Neuronal stem cell (in vitro differentiated cells): ENCODE measurements at regions not wholly inside any gene's neighbourhood (a gene's known extent, or its start where the extent isn't known, plus 50 kb on each side); places are given as distances from the start of the nearest gene placed in this dataset.

Source experiments
- DNase-seq: peaks from one replicate; pipeline ENCODE4 v3.0.0-alpha.2; 2013; ENCODE audit warnings: low spot score
- H2AFZ ChIP-seq: one replicate; pipeline ENCODE4 v1.6.1; 2013; ENCODE audit warnings: mild to moderate bottlenecking, low read length, inconsistent platforms
- H2AK5ac ChIP-seq: 2 replicates; pipeline ENCODE4 v1.6.1; 2013; ENCODE audit warnings: low read depth, mild to moderate bottlenecking, inconsistent platforms, low read length, moderate library complexity, mixed read lengths
- H2BK120ac ChIP-seq: 2 replicates; pipeline ENCODE4 v1.6.1; 2013; ENCODE audit warnings: low read depth, mild to moderate bottlenecking, inconsistent platforms, low read length, moderate library complexity, mixed read lengths
- H2BK12ac ChIP-seq: one replicate; pipeline ENCODE4 v1.6.1; 2013; ENCODE audit warnings: low read length, inconsistent platforms
- H2BK15ac ChIP-seq: 2 replicates; pipeline ENCODE4 v1.6.1; 2013; ENCODE audit warnings: mild to moderate bottlenecking, low read length, inconsistent platforms, mixed read lengths
- H2BK5ac ChIP-seq: one replicate; pipeline ENCODE4 v1.6.1; 2013; ENCODE audit warnings: inconsistent platforms, mild to moderate bottlenecking, low read length, moderate library complexity
- H3K14ac ChIP-seq: one replicate; pipeline ENCODE4 v1.6.1; 2013; ENCODE audit warnings: low read length, inconsistent platforms
- H3K18ac ChIP-seq: 2 replicates; pipeline ENCODE4 v1.6.1; 2013; ENCODE audit warnings: low read length, inconsistent platforms
- H3K23ac ChIP-seq: 2 replicates; pipeline ENCODE4 v1.6.1; 2013; ENCODE audit warnings: low read depth, mild to moderate bottlenecking, mixed read lengths, low read length, inconsistent platforms; ENCODE audit not compliant: poor library complexity
- H3K27ac ChIP-seq: replicated peaks from 3 replicates; pipeline ENCODE4 v1.5.1; 2013; ENCODE audit warnings: low read length, inconsistent platforms
- H3K27me3 ChIP-seq, 3 experiments: 2 replicates each; pipeline ENCODE4 v1.6.1; 2013; ENCODE audit warnings: low read length in 3 of 3, mild to moderate bottlenecking in 2 of 3, inconsistent platforms in 1 of 3, low read depth in 1 of 3, mixed read lengths in 1 of 3, moderate library complexity in 1 of 3; ENCODE audit not compliant: control insufficient read depth in 3 of 3, insufficient read depth in 3 of 3
- H3K36me3 ChIP-seq, 2 donors: replicated peaks in 1 of 2; 2 replicates each; pipeline ENCODE4 v1.6.1; 2013; ENCODE audit warnings: low read length in 2 of 2; ENCODE audit not compliant: control insufficient read depth in 2 of 2, insufficient read depth in 2 of 2
- H3K4ac ChIP-seq: 2 replicates; pipeline ENCODE4 v1.6.1; 2013; ENCODE audit warnings: inconsistent platforms, mild to moderate bottlenecking, low read length, moderate library complexity
- H3K4me1 ChIP-seq, 2 donors: 1 replicate in 1 of 2; 2 replicates in 1 of 2; pipeline ENCODE4 v1.6.1; 2013; ENCODE audit warnings: low read length in 2 of 2, low read depth in 1 of 2; ENCODE audit not compliant: control insufficient read depth in 2 of 2, insufficient read depth in 1 of 2
- H3K4me2 ChIP-seq: one replicate; pipeline ENCODE4 v1.6.1; 2013; ENCODE audit warnings: mild to moderate bottlenecking, low read length, inconsistent platforms; ENCODE audit not compliant: insufficient read depth, poor library complexity, severe bottlenecking
- H3K4me3 ChIP-seq, 2 donors: 2 replicates each; pipeline ENCODE4 v1.5.1; 2013; ENCODE audit warnings: low read length in 2 of 2, mild to moderate bottlenecking in 2 of 2, inconsistent platforms in 1 of 2, moderate library complexity in 1 of 2
- H3K79me1 ChIP-seq: one replicate; pipeline ENCODE4 v1.6.1; 2013; ENCODE audit warnings: low read depth, mild to moderate bottlenecking, inconsistent platforms, low read length, moderate library complexity
- H3K9ac ChIP-seq: one replicate; pipeline ENCODE4 v1.6.1; 2013; ENCODE audit warnings: mild to moderate bottlenecking, low read depth, low read length, inconsistent platforms; ENCODE audit not compliant: poor library complexity
- H3K9me3 ChIP-seq, 2 donors: replicated peaks in 1 of 2; 2 replicates each; pipeline versions ENCODE3 to v1.6.1; 2013; ENCODE audit warnings: low read length in 2 of 2, mild to moderate bottlenecking in 2 of 2, inconsistent platforms in 1 of 2, low read depth in 1 of 2, mixed read lengths in 1 of 2, moderate library complexity in 1 of 2; ENCODE audit not compliant: control insufficient read depth in 2 of 2, insufficient read depth in 1 of 2
- H4K8ac ChIP-seq: one replicate; pipeline ENCODE4 v1.6.1; 2013; ENCODE audit warnings: low read depth, mild to moderate bottlenecking, inconsistent platforms, low read length, moderate library complexity
- H4K91ac ChIP-seq: one replicate; pipeline ENCODE4 v1.6.1; 2013; ENCODE audit warnings: low read length, low read depth, mild to moderate bottlenecking, inconsistent platforms; ENCODE audit not compliant: poor library complexity
- WGBS, 2 donors: extraction: QIAGEN DNeasy Blood & Tissue Kit; methylation state at CpG; one replicate each; pipeline ENCODE4 v1.1.7; 2013; ENCODE audit warnings: missing lambda C conversion rate in 2 of 2, mixed read lengths in 1 of 2; ENCODE audit not compliant: insufficient read length in 2 of 2, insufficient replicate concordance in 1 of 2; ENCODE audit errors: extremely low coverage in 2 of 2; 5-methylcytosine and 5-hydroxymethylcytosine counted together

GRCh38 chr3:127099982-127100381 lies 92.9 kb upstream of the PRR23E start:
- Histone ChIP-seq H2BK5ac (no peak overlapping the region), H3K23ac (no peak overlapping the region), H3K4me3 (no peak overlapping the region), H3K9ac (no peak overlapping the region), H3K4ac (no peak overlapping the region), H3K4me2 (no peak overlapping the region), H3K36me3 (no peaks in the 10 kb centered on the region), H3K79me1 (no peaks in the 10 kb centered on the region), H2AFZ (no peak overlapping the region), H4K8ac (no peak overlapping the region), H3K4me1 (peaks cover 0 to 3% of the 10 kb centered on the region in 2 donors), H4K91ac (no peak overlapping the region), H3K27me3 (peaks cover 0 to 4% (median 0%) of the 10 kb centered on the region in 3 experiments), H2BK12ac (no peak overlapping the region), H3K27ac (no peak overlapping the region), H3K18ac (no peak overlapping the region), H3K9me3 (peaks cover 0 to 6% of the 10 kb centered on the region in 2 donors), H3K14ac (no peak overlapping the region), H2BK15ac (no peak overlapping the region), H2AK5ac (no peak overlapping the region), H2BK120ac (no peak overlapping the region)
- no peak for DNase-seq
- no CpG with 5 or more reads among the region's 3 CpGs for whole genome bisulfite sequencing, 2 donors

GRCh38 chr3:127100459-127101410 lies 92.2 kb upstream of the PRR23E start:
- DNase-seq, result no peak
- Histone ChIP-seq H2BK5ac (no peak overlapping the region), H3K18ac (peak overlapping the region; percentile 45), H2BK15ac (peak overlapping the region; percentile 4), H3K9me3 (peaks cover 0 to 5% of the 10 kb centered on the region in 2 donors), H2BK12ac (no peak overlapping the region), H3K23ac (peak overlapping the region; percentile 50), H3K4me1 (peaks cover 0 to 3% of the 10 kb centered on the region in 2 donors), H3K36me3 (no peaks in the 10 kb centered on the region), H3K4me3 (no peak overlapping the region), H4K8ac (no peak overlapping the region), H3K4me2 (no peak overlapping the region), H2AFZ (no peak overlapping the region), H2BK120ac (no peak overlapping the region), H3K79me1 (no peaks in the 10 kb centered on the region), H4K91ac (no peak overlapping the region), H3K9ac (no peak overlapping the region), H2AK5ac (peak overlapping the region; percentile 91), H3K4ac (peak overlapping the region; percentile 31), H3K27ac (no peak overlapping the region), H3K27me3 (peaks cover 0 to 4% (median 0%) of the 10 kb centered on the region in 3 experiments), H3K14ac (no peak overlapping the region)
- WGBS, 2 donors, result no CpG with 5 or more reads among the region's 18 CpGs

GRCh38 chr3:127101411-127102187 lies 91.3 kb upstream of the PRR23E start:
- Histone ChIP-seq H4K8ac (no peak overlapping the region), H4K91ac (no peak overlapping the region), H3K23ac (no peak overlapping the region), H3K9ac (no peak overlapping the region), H2BK12ac (no peak overlapping the region), H3K9me3 (no peaks in the 10 kb centered on the region), H3K79me1 (no peaks in the 10 kb centered on the region), H3K27me3 (peaks cover 0 to 4% (median 0%) of the 10 kb centered on the region in 3 experiments), H3K36me3 (no peaks in the 10 kb centered on the region), H2BK5ac (no peak overlapping the region), H2BK15ac (peak overlapping the region; percentile 4), H3K14ac (no peak overlapping the region), H3K4ac (no peak overlapping the region), H2AFZ (no peak overlapping the region), H3K4me3 (no peak overlapping the region), H2BK120ac (no peak overlapping the region), H3K18ac (no peak overlapping the region), H2AK5ac (no peak overlapping the region), H3K4me1 (peaks cover 0 to 3% of the 10 kb centered on the region in 2 donors), H3K4me2 (no peak overlapping the region), H3K27ac (no peak overlapping the region)
- DNase-seq, result no peak
- WGBS, 2 donors, result no CpG with 5 or more reads among the region's 19 CpGs

- peaks cover 0 to 4% of the 10 kb centered on the region in 2 donors for H3K4me1 ChIP-seq
These were observed 90.8 kb upstream of the PRR23E start for GRCh38 chr3:127102188-127102520.

More at GRCh38 chr3:127102188-127102520, 90.8 kb upstream of the PRR23E start:
- no peaks in the 10 kb centered on the region for H3K79me1 ChIP-seq
- H3K23ac ChIP-seq, result no peak overlapping the region
- no peak overlapping the region for H3K18ac ChIP-seq
- H2BK120ac ChIP-seq, result no peak overlapping the region
- H3K14ac ChIP-seq, result no peak overlapping the region
- H2AFZ ChIP-seq, result no peak overlapping the region
- no peak overlapping the region for H3K4ac ChIP-seq
- H3K27ac ChIP-seq, result no peak overlapping the region
- no peak overlapping the region for H3K4me2 ChIP-seq
- no peak overlapping the region for H2AK5ac ChIP-seq
- H4K91ac ChIP-seq, result no peak overlapping the region
- H2BK15ac ChIP-seq, result no peak overlapping the region
- no peak overlapping the region for H3K9ac ChIP-seq
- peaks cover 0 to 4% (median 0%) of the 10 kb centered on the region in 3 experiments for H3K27me3 ChIP-seq
- no peak for DNase-seq
- H3K9me3 ChIP-seq, result no peaks in the 10 kb centered on the region
- no peak overlapping the region for H3K4me3 ChIP-seq
- H2BK5ac ChIP-seq, result no peak overlapping the region
- H2BK12ac ChIP-seq, result no peak overlapping the region
- WGBS, 2 donors, result no CpG with 5 or more reads among the region's 3 CpGs
- no peak overlapping the region for H4K8ac ChIP-seq
- H3K36me3 ChIP-seq, result no peaks in the 10 kb centered on the region
